Cerebellar cortex (tissue), 1 donor: ENCODE measurements at regions not wholly inside any gene's neighbourhood (a gene's known extent, or its start where the extent isn't known, plus 50 kb on each side); places are given as distances from the start of the nearest gene placed in this dataset.
A peak's percentile ranks its signal among the peaks of the same experiment; 100 is the strongest.
"Not testable (repeated sequence)": the region's sequence is repeated elsewhere in the genome, so short reads cannot be mapped to it uniquely, and the experiment has no call there.

ENCODE experiments used
- DNase-seq: peaks from one replicate; pipeline ENCODE4 v3.0.0-alpha.2; 2015; ENCODE audit warnings: low spot score

DNA sequence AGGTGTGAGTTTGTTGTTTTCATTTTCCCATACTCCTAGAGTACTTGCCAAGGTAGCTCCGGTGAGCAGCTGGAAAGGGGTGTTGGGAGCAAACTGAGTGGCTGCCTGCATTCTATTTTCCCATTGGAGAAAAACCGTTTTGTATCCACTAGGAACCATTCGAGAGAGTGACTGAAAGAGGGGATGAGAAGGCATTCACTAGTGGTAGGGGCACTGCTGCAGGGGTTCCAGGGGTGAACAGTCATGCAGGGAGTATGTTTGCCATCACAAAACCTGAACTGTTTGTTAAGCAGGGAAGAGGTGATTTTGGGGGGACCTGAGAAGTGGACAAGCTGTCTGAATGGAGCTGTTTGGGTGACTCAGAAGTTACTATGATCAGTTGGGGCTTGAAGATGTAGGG is 367.5 kb upstream of the SFSWAP start:
- not testable (repeated sequence) for DNase-seq

DNA sequence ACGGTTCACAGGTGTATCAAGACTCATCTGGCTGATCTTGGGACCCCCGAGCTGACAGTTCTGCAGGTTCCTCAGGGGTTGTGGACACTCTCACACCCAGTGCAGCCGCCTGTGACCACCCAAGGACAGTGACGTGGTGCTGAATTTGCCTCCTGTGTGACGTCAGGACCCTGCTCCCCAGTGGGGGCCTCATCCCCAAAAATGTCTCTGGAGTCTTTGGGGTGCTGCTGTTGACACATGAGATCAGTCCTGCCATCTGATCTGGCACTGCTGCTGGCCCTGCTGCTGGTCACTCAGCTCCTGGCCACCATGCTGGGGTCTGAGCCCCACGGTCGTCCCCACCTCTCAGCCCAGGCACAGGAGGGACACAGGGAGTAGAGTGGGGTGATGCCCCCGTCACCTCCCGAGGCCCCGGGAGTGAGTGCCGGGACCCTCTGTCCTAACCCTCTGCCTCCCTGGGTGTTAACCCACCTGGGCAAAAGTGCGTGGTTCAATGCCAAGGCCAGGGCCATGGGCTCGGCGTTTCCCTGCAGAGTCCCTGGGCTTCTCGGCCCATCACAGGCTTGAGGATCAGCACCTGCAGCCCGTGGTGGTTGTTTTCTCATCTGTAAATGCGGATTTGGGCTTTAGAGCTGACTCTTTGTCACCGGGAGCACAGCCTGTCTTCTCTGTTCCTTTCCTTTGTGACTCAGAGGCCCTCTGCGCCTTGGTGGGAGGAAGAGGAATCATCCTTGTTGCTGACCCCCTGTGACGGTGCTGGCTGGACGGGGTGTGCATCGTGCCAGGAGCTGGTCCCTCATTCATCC is 366.0 kb upstream of the SFSWAP start:
- not testable (repeated sequence) for DNase-seq

DNA sequence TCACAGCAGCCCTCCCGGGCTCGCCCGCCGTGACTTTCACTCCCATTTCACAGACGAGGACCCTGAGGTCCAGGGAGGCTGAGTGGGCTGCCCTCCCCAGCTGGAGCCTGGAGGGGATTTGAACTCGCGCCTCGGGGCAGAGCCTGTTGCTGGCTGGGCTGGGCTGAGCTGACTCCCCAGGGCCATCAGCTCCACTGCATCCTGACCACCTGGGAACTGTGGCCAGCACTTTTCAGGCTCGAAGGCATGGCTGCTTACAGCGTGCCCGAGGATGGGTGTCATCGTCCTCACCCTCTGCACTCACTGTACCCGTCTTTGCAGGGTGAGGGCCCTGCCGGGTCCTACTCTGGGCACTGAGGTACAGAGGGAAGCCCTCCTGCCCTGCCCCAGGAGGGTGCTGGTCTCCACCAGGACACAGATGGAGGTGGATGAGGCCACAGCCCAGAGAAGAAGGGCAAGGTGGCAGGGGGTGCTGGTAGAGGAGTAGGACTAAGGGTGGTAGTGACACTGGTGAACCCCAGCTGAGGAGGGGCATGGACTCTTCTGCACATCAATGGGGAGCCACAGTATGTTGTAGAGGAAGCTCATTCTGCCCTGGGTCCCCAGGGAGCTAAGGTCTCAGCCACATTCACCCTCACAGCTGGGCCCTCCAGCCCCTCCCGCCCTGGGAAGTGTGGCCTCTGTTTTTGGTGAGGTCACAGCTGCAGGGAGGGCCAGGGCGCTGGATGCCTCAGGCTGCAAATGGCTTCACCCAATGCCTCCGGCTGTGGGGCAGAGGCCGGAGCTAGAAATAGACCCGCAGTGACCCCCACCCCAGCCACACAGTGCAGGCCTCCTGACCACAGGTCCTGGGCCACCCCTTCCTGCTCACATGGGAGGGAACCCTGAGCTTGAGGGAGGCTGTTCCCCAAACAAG is 365.1 kb upstream of the SFSWAP start:
- no peak for DNase-seq

DNA sequence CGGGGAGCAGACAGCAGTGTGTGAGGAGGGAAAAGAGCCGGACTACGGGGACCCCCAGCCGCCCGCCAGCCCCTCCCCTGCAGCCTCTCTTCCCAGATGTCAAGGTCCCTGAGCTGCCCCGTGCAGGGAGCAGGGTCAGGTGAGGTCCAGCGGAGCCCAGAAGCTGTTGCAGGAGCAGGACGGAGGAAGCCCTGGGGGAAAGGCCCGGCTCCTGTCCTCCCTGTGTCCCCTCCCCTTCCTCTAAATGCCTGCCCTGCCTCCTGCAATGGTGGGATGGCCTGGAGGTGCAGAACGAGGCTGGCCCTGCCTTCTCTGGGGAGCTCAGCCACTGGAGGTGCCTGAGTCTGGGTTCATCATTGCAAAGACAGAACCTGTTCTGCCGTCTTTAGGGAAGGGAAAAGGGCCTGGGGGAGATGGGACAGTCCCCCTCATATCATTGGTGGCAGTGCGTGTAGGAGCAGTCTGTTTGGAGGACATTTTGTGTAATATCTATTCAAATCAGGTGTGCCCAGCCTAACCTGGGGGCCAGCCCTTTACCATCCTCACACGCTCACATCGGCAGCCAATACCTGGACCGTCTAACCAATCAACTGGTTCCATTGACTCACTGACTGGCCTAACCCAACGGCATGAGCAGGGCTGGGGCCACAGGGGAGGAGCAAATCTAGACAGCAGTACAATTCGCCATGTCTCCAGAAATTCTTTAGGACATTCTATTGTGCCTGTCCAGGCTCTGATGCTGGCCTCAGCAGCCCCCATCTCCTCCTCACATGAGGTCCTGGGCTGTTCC is 364.1 kb upstream of the SFSWAP start:
- no peak for DNase-seq

DNA sequence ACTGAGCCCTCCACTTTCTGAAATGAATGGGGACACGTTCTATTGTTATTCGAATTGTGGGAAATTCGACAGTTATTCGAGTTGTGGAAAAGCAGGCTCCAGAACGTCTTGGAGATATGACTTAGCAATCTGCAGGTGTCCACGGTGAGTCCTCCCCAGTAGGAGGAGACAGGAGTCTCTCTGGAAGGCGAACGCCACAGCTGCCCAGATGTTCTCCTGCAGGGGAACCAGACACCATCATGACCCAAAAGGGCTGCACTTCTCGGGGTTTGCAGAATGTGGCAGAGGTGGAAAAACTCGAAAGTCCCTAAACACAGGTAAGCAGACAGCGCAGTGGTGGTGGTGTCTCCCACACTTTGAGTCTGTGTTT is 363.6 kb upstream of the SFSWAP start:
- no peak for DNase-seq

DNA sequence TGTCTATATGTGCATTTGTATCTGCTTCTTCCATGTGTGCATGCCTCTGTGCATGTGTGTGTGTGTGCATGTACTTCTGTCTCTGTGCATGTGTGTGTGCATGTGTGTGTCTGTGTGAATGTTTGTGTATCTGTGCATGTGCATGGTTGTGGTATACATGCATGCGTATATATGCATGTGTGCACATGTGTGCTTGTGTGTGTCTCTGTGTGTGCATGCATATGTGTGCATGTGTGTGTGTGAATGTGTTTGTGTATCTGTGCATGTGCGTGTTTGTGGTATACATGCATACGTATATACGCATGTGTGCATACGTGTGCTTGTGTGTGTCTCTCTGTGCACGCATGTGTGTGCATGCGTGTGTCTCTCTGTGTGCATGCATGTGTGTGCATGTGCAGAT is 363.2 kb upstream of the SFSWAP start:
- DNase-seq, result no peak

DNA sequence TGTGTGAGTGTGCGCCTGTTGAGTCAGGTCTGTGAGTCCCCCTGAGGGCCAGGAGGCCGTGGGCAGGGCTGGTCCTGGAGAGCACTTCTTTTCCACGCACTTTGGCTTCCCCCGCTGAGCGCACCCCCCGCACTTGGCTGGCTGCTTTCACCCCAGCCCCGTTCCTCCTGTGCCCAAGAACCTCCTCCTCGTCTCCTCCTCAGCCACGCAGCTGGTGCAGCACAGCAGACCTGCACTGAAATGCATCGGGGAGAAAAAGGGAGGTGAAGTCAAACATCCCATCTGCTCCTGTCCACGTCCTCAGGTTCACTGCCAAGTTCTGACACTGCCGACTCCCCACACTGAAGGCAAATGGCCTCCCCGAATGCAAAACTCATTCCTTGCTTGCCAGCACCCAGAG is 362.7 kb upstream of the SFSWAP start:
- DNase-seq, result peak; percentile 41

DNA sequence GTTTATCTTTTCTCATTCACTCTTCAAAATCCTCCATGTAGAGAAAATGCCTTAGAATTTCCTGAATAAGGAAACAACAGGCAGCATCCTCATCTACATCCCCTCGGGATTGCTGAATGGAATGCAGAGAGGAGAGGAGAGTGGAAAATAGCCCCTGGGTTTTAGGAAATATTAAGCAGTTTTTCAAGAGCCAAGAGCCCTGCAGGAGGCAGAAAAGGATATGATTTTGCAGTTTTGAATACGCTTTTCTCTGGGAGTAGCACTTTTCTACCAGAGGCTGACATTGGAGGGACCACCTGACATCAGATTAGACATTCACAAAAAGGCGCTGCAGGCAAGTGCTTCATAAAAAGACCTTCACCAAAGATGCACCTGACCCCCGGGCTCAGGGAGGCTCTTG is 362.2 kb upstream of the SFSWAP start:
- no peak for DNase-seq

DNA sequence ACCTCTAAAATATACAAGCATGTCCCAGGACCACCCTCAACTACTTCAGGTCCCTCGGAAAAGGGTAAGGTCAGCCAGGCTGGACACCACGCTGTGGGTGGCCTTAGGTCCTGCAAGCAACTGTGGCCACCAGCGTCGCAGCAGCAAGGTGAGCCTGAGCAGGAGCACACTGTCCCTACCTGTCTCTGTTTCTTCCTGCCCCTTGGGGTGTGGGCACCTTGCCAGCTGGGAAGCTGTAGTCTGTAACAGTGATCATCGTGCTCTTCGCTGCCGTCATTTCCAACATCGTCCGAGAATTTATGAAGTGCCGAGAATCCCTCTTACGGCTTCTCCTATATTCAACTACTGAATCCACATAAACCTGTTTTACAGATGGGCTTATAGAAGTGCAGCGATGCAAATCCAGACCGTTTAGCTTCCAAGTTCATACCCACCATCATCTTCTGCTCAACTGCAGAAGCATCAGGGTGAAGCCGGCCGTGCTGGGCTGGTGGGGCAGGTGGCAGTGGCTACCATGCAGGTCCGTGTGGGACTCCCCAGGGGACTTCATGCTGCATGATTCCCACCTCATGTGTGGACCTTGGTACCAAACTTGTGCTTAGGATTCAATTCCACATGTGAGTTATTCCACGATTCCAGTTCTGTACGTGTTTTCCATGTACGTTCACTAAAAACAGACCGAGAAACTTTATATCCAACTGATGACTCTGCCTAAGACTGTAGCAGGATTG is 361.3 kb upstream of the SFSWAP start:
- DNase-seq, result no peak

DNA sequence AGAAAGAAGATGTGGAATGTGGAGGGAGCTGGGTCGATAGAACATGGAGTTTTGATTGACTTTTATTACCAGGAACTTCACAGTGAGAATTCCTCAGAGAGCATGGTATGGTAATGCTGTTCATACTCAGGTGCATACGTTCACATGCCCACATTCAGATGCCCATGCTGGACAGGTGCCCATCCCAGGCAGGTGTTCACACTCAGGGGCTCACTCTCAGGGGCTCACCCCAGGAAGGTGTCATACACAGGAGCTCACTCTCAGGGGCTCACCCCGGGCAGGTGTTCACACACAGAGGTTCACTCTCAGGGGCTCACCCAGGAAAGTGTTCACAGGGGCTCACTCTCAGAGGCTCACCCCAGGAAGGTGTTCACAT is 360.0 kb upstream of the SFSWAP start:
- no peak for DNase-seq

DNA sequence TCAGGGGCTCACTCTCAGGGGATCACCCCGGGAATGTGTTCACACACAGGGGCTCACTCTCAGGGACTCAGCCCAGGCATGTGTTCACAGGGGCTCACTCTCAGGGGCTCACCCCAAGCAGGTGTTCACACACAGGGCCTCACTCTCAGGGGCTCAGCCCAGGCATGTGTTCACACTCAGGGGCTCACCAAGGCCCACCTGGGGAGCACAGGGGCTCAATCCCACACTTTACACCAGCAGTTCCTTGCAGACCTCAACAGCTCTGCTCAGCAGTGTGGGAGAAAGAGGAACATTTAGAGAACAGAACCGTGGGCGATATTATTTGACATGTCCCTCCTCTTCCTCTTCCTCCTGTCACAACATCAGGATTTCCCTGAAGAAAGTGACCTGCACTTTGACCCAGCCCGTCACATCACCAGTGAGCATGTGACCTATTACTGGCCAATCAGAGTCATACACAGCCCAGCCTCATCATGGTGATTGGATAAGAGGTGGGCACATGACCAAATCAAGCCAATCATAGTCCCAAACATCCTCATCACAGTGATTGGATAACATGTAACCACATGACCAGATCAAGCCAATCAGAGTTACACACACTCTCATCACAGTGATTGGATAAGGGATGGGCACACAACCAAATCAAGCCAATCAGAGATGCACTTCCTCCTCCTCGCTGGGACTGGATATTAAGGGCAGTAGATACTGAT is 359.4 kb upstream of the SFSWAP start:
- DNase-seq, result no peak

DNA sequence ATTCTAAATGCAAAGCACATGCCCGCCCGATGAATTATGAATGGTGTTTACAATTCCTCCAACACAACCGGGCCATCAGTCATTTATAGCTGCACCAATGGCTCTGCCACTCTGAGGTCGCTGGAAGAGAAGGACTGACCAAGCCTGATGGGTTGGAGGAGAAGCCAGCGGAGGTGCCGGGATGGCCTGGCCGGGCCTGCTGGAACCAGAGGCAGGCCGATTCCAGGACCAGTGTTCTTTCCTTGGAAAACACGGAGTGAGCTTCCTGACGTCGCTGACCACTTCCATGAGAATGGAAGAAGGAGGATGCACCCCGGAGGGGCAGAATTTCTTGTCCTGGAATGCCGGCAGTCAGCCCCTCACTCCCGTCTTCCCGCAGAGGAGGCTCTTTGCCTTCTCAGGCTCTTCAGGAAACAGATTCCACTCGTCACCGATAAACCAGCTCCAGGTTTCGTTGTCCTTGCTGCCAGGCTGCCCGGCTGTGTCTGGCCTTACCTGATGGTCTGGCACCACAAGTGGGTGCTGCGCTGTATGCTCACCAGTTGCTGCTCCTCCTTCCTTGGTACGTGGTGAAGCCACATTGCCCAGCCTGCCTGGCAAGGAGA is 358.5 kb upstream of the SFSWAP start:
- no peak for DNase-seq

DNA sequence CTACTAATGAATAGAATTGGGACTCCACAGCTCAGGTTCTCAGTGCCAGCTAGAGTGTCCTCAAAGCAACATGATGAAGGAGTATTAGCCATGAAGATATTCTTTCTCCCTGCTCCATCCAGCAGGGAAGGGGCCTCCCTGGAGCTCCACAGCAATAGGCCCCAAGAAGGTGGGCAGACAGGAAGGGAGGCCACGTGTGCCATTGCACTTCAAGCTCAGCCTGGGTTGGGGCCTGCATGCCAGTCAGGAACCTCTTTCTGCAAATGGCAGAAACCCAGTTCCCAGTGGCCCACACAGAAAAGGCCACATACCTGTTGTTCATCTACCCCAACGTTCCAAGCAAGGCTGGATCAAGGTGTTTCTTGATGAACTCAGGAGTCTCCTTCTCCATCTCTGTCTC is 357.5 kb upstream of the SFSWAP start:
- DNase-seq, result no peak

DNA sequence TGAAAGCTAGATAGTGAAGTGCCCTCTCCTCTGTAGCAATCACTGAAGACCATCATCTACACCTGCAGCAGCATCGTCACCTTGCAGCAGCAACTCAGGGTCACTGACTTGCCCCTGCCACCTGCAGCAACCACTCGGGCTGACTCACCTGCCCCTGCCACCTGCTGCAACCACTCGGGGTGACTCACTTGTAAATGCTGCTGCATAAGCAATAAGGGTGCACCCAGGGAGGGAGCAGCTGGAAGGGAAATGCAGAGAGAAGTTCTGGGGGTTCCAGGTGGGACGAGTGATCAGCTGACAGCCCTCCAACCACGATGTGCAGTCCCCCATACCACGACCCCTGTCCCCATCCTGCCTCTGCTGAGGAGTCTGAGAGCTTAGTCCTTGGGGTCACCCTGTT is 357.1 kb upstream of the SFSWAP start:
- DNase-seq, result no peak

DNA sequence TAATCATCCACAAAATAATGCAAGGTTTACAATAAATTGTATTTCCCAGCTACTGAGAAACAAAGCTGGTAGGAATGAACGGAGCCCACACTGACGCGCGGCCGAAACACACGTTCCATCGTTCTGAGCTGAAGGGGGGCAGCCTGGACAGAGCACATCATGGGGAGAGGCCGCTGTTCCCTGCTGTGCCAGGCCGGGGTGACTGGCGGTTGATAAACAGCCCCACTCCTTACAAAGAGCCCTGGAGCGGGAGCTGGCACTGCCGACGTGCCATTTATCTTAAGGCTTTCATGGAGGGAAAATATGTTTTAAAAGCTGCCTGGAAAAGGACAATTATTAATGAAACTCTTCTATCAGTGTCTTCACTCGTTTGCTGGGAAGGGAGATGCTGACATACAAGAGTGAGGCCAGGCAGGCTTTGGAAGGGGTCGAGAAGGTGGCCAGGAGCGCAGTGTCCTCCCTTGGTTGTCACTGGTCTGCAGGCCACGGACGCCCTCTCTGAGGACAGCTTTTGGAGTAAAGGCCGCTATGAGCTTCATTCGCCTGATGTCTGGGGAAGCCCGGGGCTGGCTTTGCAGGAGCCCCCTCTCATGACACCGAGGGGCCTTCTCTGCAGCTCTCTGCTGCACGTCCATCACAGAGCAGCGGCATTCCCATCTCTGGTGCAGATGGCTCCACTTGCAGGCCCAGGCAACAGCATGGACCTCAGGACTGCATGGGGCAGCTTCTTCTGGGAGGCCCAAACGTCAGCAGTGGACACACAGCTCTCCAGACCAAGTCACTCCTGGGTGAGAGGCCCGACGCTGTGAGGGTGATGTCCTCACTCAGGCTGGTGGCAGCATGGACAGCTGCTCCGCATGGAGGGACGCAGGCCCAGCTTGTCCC is 355.3 kb upstream of the SFSWAP start:
- no peak for DNase-seq

DNA sequence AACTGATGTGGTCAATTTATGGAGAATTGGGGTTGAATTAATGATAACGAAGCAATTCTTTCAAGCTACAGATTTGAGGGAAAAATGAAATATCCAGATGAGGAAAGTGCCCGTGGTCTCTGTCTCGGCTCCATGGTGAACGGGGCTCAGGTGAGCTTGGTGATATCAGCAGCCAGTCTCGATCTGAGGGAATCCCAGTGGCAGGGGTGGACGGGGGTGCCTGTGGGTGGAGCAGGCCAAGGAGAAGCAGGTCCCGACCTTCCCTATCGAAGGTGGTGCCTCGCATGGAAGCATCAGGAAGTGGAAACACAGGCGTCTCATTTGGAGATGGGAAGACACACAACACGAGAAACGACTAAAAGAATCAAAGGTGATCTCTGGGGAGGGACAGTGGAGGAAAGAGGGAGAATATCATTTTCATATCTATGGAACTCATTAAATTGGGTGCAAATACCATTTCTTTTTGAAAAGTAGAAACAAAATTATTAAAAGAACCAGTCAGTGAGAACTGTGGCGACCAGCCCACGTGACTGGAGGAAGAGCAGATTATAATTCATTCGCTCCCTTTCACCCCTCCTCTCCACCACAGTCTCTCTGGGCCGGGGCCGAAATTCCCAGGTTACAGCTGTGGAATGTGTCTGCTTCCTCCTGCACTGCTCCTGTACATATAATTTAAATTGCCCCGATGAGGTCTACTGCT is 354.3 kb upstream of the SFSWAP start:
- DNase-seq, result no peak

DNA sequence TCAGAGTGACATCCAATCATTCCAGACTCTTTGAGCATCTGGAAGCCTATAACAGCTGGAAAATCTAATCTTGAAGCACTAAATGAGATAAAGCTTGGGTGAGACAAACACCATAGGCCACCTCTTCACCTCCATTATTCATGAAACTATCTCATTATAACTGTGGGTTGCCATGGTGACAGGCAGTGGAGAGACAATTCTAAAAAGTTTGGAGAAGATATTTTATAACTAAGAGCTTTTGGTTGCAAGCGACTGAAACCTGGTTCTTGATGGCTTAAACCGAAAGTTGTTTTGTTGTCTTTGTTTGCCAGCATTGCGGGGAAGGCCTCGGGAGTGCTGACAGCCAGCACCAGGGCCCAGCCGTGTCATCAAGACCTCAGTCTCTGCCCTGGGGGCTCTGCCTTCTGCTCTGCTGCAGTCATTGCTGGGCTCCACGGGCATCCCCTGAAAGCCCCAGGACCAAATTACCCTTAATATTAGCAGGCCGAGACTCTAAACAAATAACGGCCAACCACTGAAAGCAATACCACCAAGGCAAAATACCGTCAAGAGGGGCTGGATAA is 353.6 kb upstream of the SFSWAP start:
- no peak for DNase-seq

DNA sequence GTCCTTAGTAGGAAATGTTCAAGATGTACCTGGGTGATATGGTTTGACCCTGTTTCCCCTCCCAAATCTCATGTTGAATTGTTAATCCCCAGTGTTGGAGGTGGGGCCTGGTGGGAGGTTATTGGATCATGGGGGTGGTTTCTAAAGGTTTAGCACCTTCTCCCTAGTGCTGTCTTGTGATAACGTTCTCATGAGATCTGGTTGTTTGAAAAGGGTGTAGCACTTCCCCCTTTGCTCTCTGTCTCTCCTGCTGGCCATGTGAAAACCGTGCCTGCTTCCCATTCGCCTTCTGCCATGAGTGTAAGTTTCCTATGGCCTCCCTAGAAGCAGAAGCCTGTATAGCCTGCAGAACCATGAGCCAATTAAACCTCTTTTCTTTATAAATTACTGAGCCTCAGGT is 353.0 kb upstream of the SFSWAP start:
- DNase-seq, result no peak
